ENCODE measurements at regions not wholly inside any gene's neighbourhood (a gene's known extent, or its start where the extent isn't known, plus 50 kb on each side); places are given as distances from the start of the nearest gene placed in this dataset.

DNA sequence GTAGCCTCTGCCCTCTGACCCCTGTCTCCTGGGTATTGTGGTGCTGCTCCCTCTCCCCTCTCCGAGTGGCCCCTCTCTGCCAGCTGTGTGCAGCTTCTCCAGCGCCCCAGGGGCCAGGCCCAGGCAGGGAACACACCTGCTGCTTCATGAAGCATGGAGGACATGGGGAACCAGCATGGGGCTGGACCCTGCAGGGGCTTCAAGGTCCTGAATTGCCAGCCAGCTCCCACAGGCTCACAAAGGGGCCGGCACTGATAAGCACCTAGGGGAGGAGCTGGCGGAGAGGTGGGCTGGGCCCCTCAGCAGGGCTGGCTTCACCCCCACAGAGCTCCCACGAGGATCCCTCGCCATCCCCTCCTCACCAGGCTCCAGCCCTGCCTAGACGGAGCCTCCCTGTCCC, 77.4 kb upstream of the GPC1 start:
- TF ChIP-seq CTCF (IDR thresholded peaks at IDR 0.05; ENCODE audit: low read depth, low read length, missing control alignments), result no peak
- DNase-seq (ENCODE audit: low read depth), result no peak
- no peak overlapping the region for H3K4me3 ChIP-seq (ENCODE audit: low read depth, low read length)

DNA sequence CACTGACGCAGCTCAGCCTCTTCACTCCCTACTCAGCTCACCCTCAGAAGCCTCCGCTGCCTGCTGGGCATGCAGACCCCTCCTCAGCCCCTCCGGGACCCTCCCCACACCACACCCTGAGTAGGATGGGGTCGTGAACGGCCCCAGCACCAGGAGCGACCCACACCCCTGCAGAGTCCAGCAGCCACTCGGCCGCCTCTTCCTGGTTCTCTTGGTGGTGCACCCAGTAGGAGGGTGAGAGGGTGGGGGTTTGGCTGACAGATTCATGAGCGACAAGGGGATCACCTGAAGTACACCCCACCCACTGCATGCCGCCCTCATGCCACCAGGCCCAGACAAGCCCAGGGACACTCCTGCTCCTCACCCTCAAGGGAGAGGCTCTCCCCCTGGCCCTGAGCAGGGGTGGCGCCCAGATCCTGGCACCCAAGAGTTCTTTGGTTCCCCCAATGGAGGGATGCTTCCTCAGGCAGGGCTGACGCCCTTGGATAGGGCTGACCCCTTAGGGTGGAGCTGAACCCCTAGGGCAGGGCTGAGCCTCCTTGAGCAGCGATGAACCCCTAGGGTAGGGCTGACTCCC, 76.6 kb upstream of the GPC1 start:
- no peak overlapping the region for H3K4me3 ChIP-seq (ENCODE audit: low read depth, low read length)
- no peak for DNase-seq (ENCODE audit: low read depth)

DNA sequence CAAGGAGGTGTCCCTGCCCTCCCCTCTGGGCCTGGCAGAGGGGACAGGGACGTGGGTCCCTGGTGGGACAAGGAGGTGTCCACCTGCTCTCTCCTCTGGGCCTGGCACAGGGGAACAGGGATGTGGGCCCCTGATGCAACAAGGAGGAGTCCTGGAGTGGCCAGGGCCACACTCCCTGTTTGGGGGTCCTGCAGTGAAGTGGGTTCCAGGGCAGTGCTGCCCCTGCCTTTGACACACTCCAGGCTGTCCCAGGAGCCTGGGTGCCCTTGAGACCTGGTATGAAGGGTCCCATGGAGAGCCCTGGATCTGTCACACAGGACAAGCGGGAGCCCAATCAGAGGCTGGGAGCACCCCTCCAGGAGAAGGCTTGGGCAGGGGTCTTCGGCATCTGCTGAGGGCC, 75.8 kb upstream of the GPC1 start:
- DNase-seq (ENCODE audit: low read depth), result no peak
- H3K4me3 ChIP-seq (ENCODE audit: low read depth, low read length), result no peak overlapping the region
- TF ChIP-seq CTCF (IDR thresholded peaks at IDR 0.05; ENCODE audit: low read depth, low read length, missing control alignments), result no peak

More for the DNA sequence above, 76.6 kb upstream of the GPC1 start:
- no peak for TF ChIP-seq CTCF (IDR thresholded peaks at IDR 0.05; ENCODE audit: low read depth, low read length, missing control alignments)

DNA sequence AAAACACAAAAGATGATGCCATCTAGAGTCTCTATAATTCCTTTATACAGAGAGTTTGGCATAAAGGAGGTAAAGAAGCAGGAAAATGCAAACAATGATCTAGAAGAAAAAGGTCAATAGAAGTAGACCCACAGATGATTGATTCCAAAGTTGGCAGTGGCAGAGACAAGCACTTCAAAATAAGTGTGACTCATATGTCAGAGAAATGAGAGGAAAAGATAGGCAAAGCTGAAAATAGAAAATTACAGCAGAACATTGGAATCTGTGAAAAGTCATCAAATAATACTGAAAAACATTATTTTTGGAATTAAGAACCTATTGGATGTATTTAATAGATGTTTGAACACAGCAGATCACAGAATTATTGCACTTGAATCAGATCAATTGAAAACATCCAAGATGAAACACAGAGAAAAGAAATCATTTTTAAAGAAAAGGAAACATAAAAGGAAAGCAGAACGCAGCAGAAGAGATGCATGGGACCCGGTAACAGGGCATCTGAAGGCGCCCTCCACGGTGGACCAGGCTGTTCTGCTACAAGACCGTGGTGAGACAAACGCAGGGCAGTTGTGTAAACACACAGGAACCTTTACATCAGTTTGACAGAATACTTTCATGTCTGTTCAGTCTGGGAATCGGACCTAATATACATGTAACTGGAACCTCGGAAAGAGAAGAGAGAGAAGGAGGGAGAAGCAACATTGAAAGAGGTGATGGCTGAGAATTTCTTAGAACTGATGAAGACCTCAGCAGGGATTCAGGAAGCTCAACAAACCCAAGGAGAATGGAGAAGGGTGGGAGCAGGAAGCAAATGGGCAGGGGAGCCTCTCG, 74.6 kb upstream of the GPC1 start:
- TF ChIP-seq CTCF (IDR thresholded peaks at IDR 0.05; ENCODE audit: low read depth, low read length, missing control alignments), result no peak
- DNase-seq (ENCODE audit: low read depth), result no peak
- H3K4me3 ChIP-seq (ENCODE audit: low read depth, low read length), result no peak overlapping the region

GRCh38 chr2:240362216-240362755, 73.2 kb upstream of the GPC1 start:
- no peak overlapping the region for H3K4me3 ChIP-seq (ENCODE audit: low read depth, low read length)
- TF ChIP-seq CTCF (IDR thresholded peaks at IDR 0.05; ENCODE audit: low read depth, low read length, missing control alignments), result no peak
- DNase-seq (ENCODE audit: low read depth), result no peak

GRCh38 chr2:240362826-240363745, 72.4 kb upstream of the GPC1 start:
- no peak for TF ChIP-seq CTCF (IDR thresholded peaks at IDR 0.05; ENCODE audit: low read depth, low read length, missing control alignments)
- DNase-seq (ENCODE audit: low read depth), result no peak

More at GRCh38 chr2:240362826-240363745, 72.4 kb upstream of the GPC1 start:
- no peak overlapping the region for H3K4me3 ChIP-seq (ENCODE audit: low read depth, low read length)
